SK-N-SH (cell line): ENCODE measurements at regions not wholly inside any gene's neighbourhood (a gene's known extent, or its start where the extent isn't known, plus 50 kb on each side); places are given as distances from the start of the nearest gene placed in this dataset.

Experiments used
- CTCF ChIA-PET: fragments of 300-600, 350-600 bp; formaldehyde crosslinking; extraction: SDS; loops from one replicate; lab custom pipeline; 2021; lab: Yijun Ruan, JAX
- POLR2A ChIA-PET: fragments of 350-600 bp; sonication (Branson Sonifier 250); formaldehyde crosslinking; extraction: SDS; loops from one replicate; lab custom pipeline; 2020; ENCODE audit warnings: antibody characterized with exemption, inconsistent platforms; lab: Yijun Ruan, JAX
- DNase-seq: peaks from one replicate; pipeline ENCODE4 v3.0.0; 2012
- H2AFZ ChIP-seq: fragments of 200-600 bp; sonication (generic); 2 replicates; pipeline ENCODE4 v1.8.1; 2016; ENCODE audit warnings: antibody characterized with exemption, mild to moderate bottlenecking, low read depth
- H3F3A ChIP-seq: fragments of 200-600 bp; sonication (generic); replicated peaks from 2 replicates; pipeline ENCODE3; 2016; ENCODE audit warnings: antibody characterized with exemption, mild to moderate bottlenecking; ENCODE audit not compliant: insufficient read depth
- H3K27ac ChIP-seq, 2 experiments: fragments of 200-500 bp in 1 of 2; fragments of 200-600 bp in 1 of 2; sonication (Bioruptor generic) in 1 of 2; sonication (generic), shearing (Covaris generic) in 1 of 2; 2 replicates each; pipeline versions ENCODE4 v1.5.1 to v1.6.1; 2014 to 2016; ENCODE audit warnings: low read depth in 2 of 2, inconsistent platforms in 1 of 2, low read length in 1 of 2, mild to moderate bottlenecking in 1 of 2, mixed read lengths in 1 of 2
- H3K27me3 ChIP-seq: fragments of 200-600 bp; sonication (generic), shearing (Covaris generic); 2 replicates; pipeline ENCODE4 v1.6.1; 2016; ENCODE audit warnings: mixed run types; ENCODE audit not compliant: insufficient read depth
- H3K36me3 ChIP-seq, 2 experiments: fragments of 200-500 bp in 1 of 2; fragments of 200-600 bp in 1 of 2; sonication (Bioruptor generic) in 1 of 2; sonication (generic) in 1 of 2; replicated peaks in 1 of 2; 2 replicates each; pipeline versions ENCODE3 to v1.5.1; 2014 to 2016; ENCODE audit warnings: low read length in 1 of 2, mild to moderate bottlenecking in 1 of 2; ENCODE audit not compliant: insufficient read depth in 2 of 2, control insufficient read depth in 1 of 2
- H3K4me1 ChIP-seq, 2 experiments: fragments of 200-500 bp in 1 of 2; fragments of 200-600 bp in 1 of 2; sonication (Bioruptor generic) in 1 of 2; sonication (generic), shearing (Covaris generic) in 1 of 2; 2 replicates each; pipeline versions ENCODE4 v1.5.1 to v1.6.1; 2014 to 2016; ENCODE audit warnings: low read depth in 1 of 2, low read length in 1 of 2, mixed run types in 1 of 2; ENCODE audit not compliant: insufficient read depth in 2 of 2, control insufficient read depth in 1 of 2
- H3K4me2 ChIP-seq: fragments of 200-600 bp; sonication (generic), shearing (Covaris generic); 2 replicates; pipeline ENCODE4 v1.6.1; 2017; ENCODE audit warnings: mixed run types
- H3K4me3 ChIP-seq, 2 experiments: fragments of 200-500 bp in 1 of 2; fragments of 200-600 bp in 1 of 2; sonication (Bioruptor generic) in 1 of 2; sonication (generic), shearing (Covaris generic) in 1 of 2; 2 replicates each; pipeline versions ENCODE4 v1.5.1 to v1.8.1; 2014 to 2016; ENCODE audit warnings: low read depth in 2 of 2, inconsistent platforms in 1 of 2, low read length in 1 of 2, mild to moderate bottlenecking in 1 of 2, mixed read lengths in 1 of 2, moderate library complexity in 1 of 2
- H3K79me2 ChIP-seq: fragments of 200-600 bp; sonication (generic); 2 replicates; pipeline ENCODE4 v1.8.1; 2017; ENCODE audit warnings: mild to moderate bottlenecking; ENCODE audit not compliant: insufficient read depth
- H3K9ac ChIP-seq: fragments of 200-600 bp; sonication (generic); 2 replicates; pipeline ENCODE4 v1.6.1; 2017; ENCODE audit warnings: mixed run types
- H3K9me2 ChIP-seq: fragments of 200-600 bp; sonication (generic); 2 replicates; pipeline ENCODE4 v1.6.1; 2017; ENCODE audit warnings: mixed run types
- H3K9me3 ChIP-seq: fragments of 200-600 bp; sonication (generic); 2 replicates; pipeline ENCODE4 v1.6.1; 2017; ENCODE audit warnings: mixed run types, mild to moderate bottlenecking, moderate library complexity
- H4K20me1 ChIP-seq: fragments of 200-600 bp; sonication (generic); 2 replicates; pipeline ENCODE4 v1.6.1; 2017; ENCODE audit warnings: mild to moderate bottlenecking, mixed run types; ENCODE audit not compliant: insufficient read depth
- CHD2 ChIP-seq: fragments of 150-350 bp; IDR thresholded peaks from 2 replicates; pipeline ENCODE4 v1.6.1; 2018; ENCODE audit warnings: low read length; ENCODE audit not compliant: partially characterized antibody
- EP300 ChIP-seq, 2 experiments: IDR thresholded peaks; 2 replicates each; pipeline versions ENCODE4 v1.4.0 to v1.6.1; 2012; ENCODE audit warnings: borderline replicate concordance in 1 of 2, low read depth in 1 of 2, low read length in 1 of 2
- EZH2phosphoT487 ChIP-seq: fragments of 200-600 bp; sonication (generic); IDR thresholded peaks from 2 replicates; pipeline ENCODE4 v1.6.1; 2017; ENCODE audit warnings: low read depth, mixed run types, mild to moderate bottlenecking, antibody characterized with exemption, moderate library complexity, borderline replicate concordance
- FOSL2 ChIP-seq: IDR thresholded peaks from 2 replicates; pipeline ENCODE4 v1.4.0; 2012; ENCODE audit warnings: low read depth, mild to moderate bottlenecking, moderate library complexity, borderline replicate concordance
- FOXJ3 ChIP-seq: sonication (generic); formaldehyde crosslinking; IDR thresholded peaks from 2 replicates; pipeline ENCODE4 v1.5.1; 2020; ENCODE audit warnings: mild to moderate bottlenecking, missing genetic modification reagents
- FOXM1 ChIP-seq: IDR thresholded peaks from 2 replicates; pipeline ENCODE4 v1.4.0; 2012; ENCODE audit warnings: low read depth, mild to moderate bottlenecking
- GABPA ChIP-seq: IDR thresholded peaks from 2 replicates; pipeline ENCODE4 v1.4.0; 2012; ENCODE audit warnings: low read depth, mild to moderate bottlenecking
- GATA2 ChIP-seq: sonication (generic); formaldehyde crosslinking; IDR thresholded peaks from 2 replicates; pipeline ENCODE4 v1.5.0; 2020; ENCODE audit warnings: mild to moderate bottlenecking, missing genetic modification reagents
- IRF3 ChIP-seq: fragments of 150-350 bp; IDR thresholded peaks from 2 replicates; pipeline ENCODE4 v1.6.1; 2016; ENCODE audit warnings: mild to moderate bottlenecking, low read depth, low read length
- MEF2A ChIP-seq: IDR thresholded peaks from 2 replicates; pipeline ENCODE4 v1.4.0; 2012; ENCODE audit warnings: low read depth, borderline replicate concordance
- MXI1 ChIP-seq: IDR thresholded peaks from 2 replicates; pipeline ENCODE4 v1.6.1; 2012; ENCODE audit warnings: mild to moderate bottlenecking, low read depth, low read length, improper control_type of control experiment
- PBX3 ChIP-seq: IDR thresholded peaks from 2 replicates; pipeline ENCODE4; 2012
- POLR2AphosphoS5 ChIP-seq: IDR thresholded peaks from 2 replicates; pipeline ENCODE4 v1.6.1; 2012; ENCODE audit warnings: low read depth, low read length
- RAD21 ChIP-seq: IDR thresholded peaks from 2 replicates; pipeline ENCODE4 v1.6.1; 2012; ENCODE audit warnings: mild to moderate bottlenecking, low read length
- REST ChIP-seq: IDR thresholded peaks from 2 replicates; pipeline ENCODE4 v1.6.1; 2012; ENCODE audit warnings: mild to moderate bottlenecking, low read depth, low read length, moderate library complexity
- RFX5 ChIP-seq: IDR thresholded peaks from 2 replicates; pipeline ENCODE4 v1.6.1; 2012; ENCODE audit warnings: mild to moderate bottlenecking, improper control_type of control experiment, low read length
- RXRA ChIP-seq: IDR thresholded peaks from 2 replicates; pipeline ENCODE4 v1.4.0; 2012; ENCODE audit warnings: low read depth, mild to moderate bottlenecking, borderline replicate concordance
- USF1 ChIP-seq: IDR thresholded peaks from 2 replicates; pipeline ENCODE4 v1.4.0; 2012; ENCODE audit warnings: low read depth, borderline replicate concordance
- USF2 ChIP-seq: fragments of 150-350 bp; IDR thresholded peaks from 2 replicates; pipeline ENCODE4 v1.6.1; 2017; ENCODE audit warnings: antibody characterized with exemption, low read length, low read depth, borderline replicate concordance
- ZBTB33 ChIP-seq: IDR thresholded peaks from 2 replicates; pipeline ENCODE4 v1.4.0; 2012; ENCODE audit warnings: low read depth, borderline replicate concordance

GRCh38 chrX:121102101-121102500, 54.7 kb downstream of the GLUD2 start:
- ChIA-PET CTCF (no interaction called here), POLR2A (no interaction called here)
- no peak overlapping the region for H3K27ac ChIP-seq
- no peak overlapping the region for H3K4me3 ChIP-seq
- no peaks in the 10 kb centered on the region for H3K9me2 ChIP-seq
- no peak for DNase-seq
- no peak overlapping the region for H3K4me2 ChIP-seq
- TF ChIP-seq RFX5: no peak
- TF ChIP-seq POLR2AphosphoS5: no peak
- TF ChIP-seq MEF2A: no peak
- no peak for TF ChIP-seq FOSL2
- TF ChIP-seq ZBTB33: no peak
- TF ChIP-seq, all 33 proteins: peak for 0
- no peak overlapping the region for H3K9ac ChIP-seq
- H3F3A ChIP-seq: peaks cover 3% of the 10 kb centered on the region
- peaks cover 9% of the 10 kb centered on the region; the same call in 1 of the 2 replicates for H3K27me3 ChIP-seq
- no peaks in the 10 kb centered on the region for H4K20me1 ChIP-seq
- no peaks in the 10 kb centered on the region for H3K9me3 ChIP-seq
- H3K36me3 ChIP-seq: no peaks in the 10 kb centered on the region
- no peak overlapping the region for H2AFZ ChIP-seq
- no peaks in the 10 kb centered on the region for H3K79me2 ChIP-seq
- no peaks in the 10 kb centered on the region for H3K4me1 ChIP-seq

GRCh38 chrX:121103381-121103780, 56.0 kb downstream of the GLUD2 start:
- Histone ChIP-seq H3K27me3 (peaks cover 8% of the 10 kb centered on the region; the same call in 1 of the 2 replicates), H2AFZ (no peak overlapping the region), H3K9me3 (no peaks in the 10 kb centered on the region), H4K20me1 (no peaks in the 10 kb centered on the region)
- TF ChIP-seq CHD2 (no peak), REST (no peak), EZH2phosphoT487 (no peak), GATA2 (CRISPR knock-in tag) (no peak), MXI1 (no peak), USF1 (no peak), FOSL2 (no peak), PBX3 (no peak), FOXM1 (no peak), EP300 (IDR thresholded peaks at IDR 0.05; ENCODE audit: borderline replicate concordance in 1 of 2, low read depth in 1 of 2, low read length in 1 of 2) (no peak), IRF3 (no peak), USF2 (no peak), GABPA (no peak), RXRA (no peak), RAD21 (no peak), FOXJ3 (CRISPR knock-in tag) (no peak)
- TF ChIP-seq, all 33 proteins: peak for 0
- H3K4me2 ChIP-seq: no peak overlapping the region
- H3K4me1 ChIP-seq: no peaks in the 10 kb centered on the region
- no peak overlapping the region for H3K9ac ChIP-seq
- no peaks in the 10 kb centered on the region for H3K36me3 ChIP-seq
- no peak overlapping the region for H3K27ac ChIP-seq
- peaks cover 3% of the 10 kb centered on the region for H3F3A ChIP-seq
- H3K9me2 ChIP-seq: no peaks in the 10 kb centered on the region
- CTCF ChIA-PET: no interaction called here
- DNase-seq: no peak
- H3K79me2 ChIP-seq: no peaks in the 10 kb centered on the region
- H3K4me3 ChIP-seq: no peak overlapping the region
- POLR2A ChIA-PET: no interaction called here
